Neuronal stem cell (in vitro differentiated cells): ENCODE measurements at regions not wholly inside any gene's neighbourhood (a gene's known extent, or its start where the extent isn't known, plus 50 kb on each side); places are given as distances from the start of the nearest gene placed in this dataset.
A peak's percentile ranks its signal among the peaks of the same experiment; 100 is the strongest.

Experiments used
- DNase-seq: peaks from one replicate; pipeline ENCODE4 v3.0.0-alpha.2; 2013; ENCODE audit warnings: low spot score
- H2AFZ ChIP-seq: one replicate; pipeline ENCODE4 v1.6.1; 2013; ENCODE audit warnings: mild to moderate bottlenecking, low read length, inconsistent platforms
- H2AK5ac ChIP-seq: 2 replicates; pipeline ENCODE4 v1.6.1; 2013; ENCODE audit warnings: low read depth, mild to moderate bottlenecking, inconsistent platforms, low read length, moderate library complexity, mixed read lengths
- H2BK120ac ChIP-seq: 2 replicates; pipeline ENCODE4 v1.6.1; 2013; ENCODE audit warnings: low read depth, mild to moderate bottlenecking, inconsistent platforms, low read length, moderate library complexity, mixed read lengths
- H2BK12ac ChIP-seq: one replicate; pipeline ENCODE4 v1.6.1; 2013; ENCODE audit warnings: low read length, inconsistent platforms
- H2BK15ac ChIP-seq: 2 replicates; pipeline ENCODE4 v1.6.1; 2013; ENCODE audit warnings: mild to moderate bottlenecking, low read length, inconsistent platforms, mixed read lengths
- H2BK5ac ChIP-seq: one replicate; pipeline ENCODE4 v1.6.1; 2013; ENCODE audit warnings: inconsistent platforms, mild to moderate bottlenecking, low read length, moderate library complexity
- H3K14ac ChIP-seq: one replicate; pipeline ENCODE4 v1.6.1; 2013; ENCODE audit warnings: low read length, inconsistent platforms
- H3K18ac ChIP-seq: 2 replicates; pipeline ENCODE4 v1.6.1; 2013; ENCODE audit warnings: low read length, inconsistent platforms
- H3K23ac ChIP-seq: 2 replicates; pipeline ENCODE4 v1.6.1; 2013; ENCODE audit warnings: low read depth, mild to moderate bottlenecking, mixed read lengths, low read length, inconsistent platforms; ENCODE audit not compliant: poor library complexity
- H3K27ac ChIP-seq: replicated peaks from 3 replicates; pipeline ENCODE4 v1.5.1; 2013; ENCODE audit warnings: low read length, inconsistent platforms
- H3K27me3 ChIP-seq, 3 experiments: 2 replicates each; pipeline ENCODE4 v1.6.1; 2013; ENCODE audit warnings: low read length in 3 of 3, mild to moderate bottlenecking in 2 of 3, inconsistent platforms in 1 of 3, low read depth in 1 of 3, mixed read lengths in 1 of 3, moderate library complexity in 1 of 3; ENCODE audit not compliant: control insufficient read depth in 3 of 3, insufficient read depth in 3 of 3
- H3K36me3 ChIP-seq, 2 donors: replicated peaks in 1 of 2; 2 replicates each; pipeline ENCODE4 v1.6.1; 2013; ENCODE audit warnings: low read length in 2 of 2; ENCODE audit not compliant: control insufficient read depth in 2 of 2, insufficient read depth in 2 of 2
- H3K4ac ChIP-seq: 2 replicates; pipeline ENCODE4 v1.6.1; 2013; ENCODE audit warnings: inconsistent platforms, mild to moderate bottlenecking, low read length, moderate library complexity
- H3K4me1 ChIP-seq, 2 donors: 1 replicate in 1 of 2; 2 replicates in 1 of 2; pipeline ENCODE4 v1.6.1; 2013; ENCODE audit warnings: low read length in 2 of 2, low read depth in 1 of 2; ENCODE audit not compliant: control insufficient read depth in 2 of 2, insufficient read depth in 1 of 2
- H3K4me2 ChIP-seq: one replicate; pipeline ENCODE4 v1.6.1; 2013; ENCODE audit warnings: mild to moderate bottlenecking, low read length, inconsistent platforms; ENCODE audit not compliant: insufficient read depth, poor library complexity, severe bottlenecking
- H3K4me3 ChIP-seq, 2 donors: 2 replicates each; pipeline ENCODE4 v1.5.1; 2013; ENCODE audit warnings: low read length in 2 of 2, mild to moderate bottlenecking in 2 of 2, inconsistent platforms in 1 of 2, moderate library complexity in 1 of 2
- H3K79me1 ChIP-seq: one replicate; pipeline ENCODE4 v1.6.1; 2013; ENCODE audit warnings: low read depth, mild to moderate bottlenecking, inconsistent platforms, low read length, moderate library complexity
- H3K9ac ChIP-seq: one replicate; pipeline ENCODE4 v1.6.1; 2013; ENCODE audit warnings: mild to moderate bottlenecking, low read depth, low read length, inconsistent platforms; ENCODE audit not compliant: poor library complexity
- H3K9me3 ChIP-seq, 2 donors: replicated peaks in 1 of 2; 2 replicates each; pipeline versions ENCODE3 to v1.6.1; 2013; ENCODE audit warnings: low read length in 2 of 2, mild to moderate bottlenecking in 2 of 2, inconsistent platforms in 1 of 2, low read depth in 1 of 2, mixed read lengths in 1 of 2, moderate library complexity in 1 of 2; ENCODE audit not compliant: control insufficient read depth in 2 of 2, insufficient read depth in 1 of 2
- H4K8ac ChIP-seq: one replicate; pipeline ENCODE4 v1.6.1; 2013; ENCODE audit warnings: low read depth, mild to moderate bottlenecking, inconsistent platforms, low read length, moderate library complexity
- H4K91ac ChIP-seq: one replicate; pipeline ENCODE4 v1.6.1; 2013; ENCODE audit warnings: low read length, low read depth, mild to moderate bottlenecking, inconsistent platforms; ENCODE audit not compliant: poor library complexity
- WGBS, 2 donors: extraction: QIAGEN DNeasy Blood & Tissue Kit; methylation state at CpG; one replicate each; pipeline ENCODE4 v1.1.7; 2013; ENCODE audit warnings: missing lambda C conversion rate in 2 of 2, mixed read lengths in 1 of 2; ENCODE audit not compliant: insufficient read length in 2 of 2, insufficient replicate concordance in 1 of 2; ENCODE audit errors: extremely low coverage in 2 of 2; 5-methylcytosine and 5-hydroxymethylcytosine counted together

GRCh38 chr6:94424692-94425091 is 1005.3 kb upstream of the EPHA7 start:
- H3K18ac ChIP-seq = no peak overlapping the region
- no peak overlapping the region for H3K27ac ChIP-seq
- H2BK5ac ChIP-seq = no peak overlapping the region
- H3K4ac ChIP-seq = no peak overlapping the region
- no peak overlapping the region for H3K4me2 ChIP-seq
- no peaks in the 10 kb centered on the region for H3K79me1 ChIP-seq
- H3K27me3 ChIP-seq = no peaks in the 10 kb centered on the region
- H2AFZ ChIP-seq = no peak overlapping the region
- DNase-seq = no peak
- H2BK15ac ChIP-seq = no peak overlapping the region
- H3K23ac ChIP-seq = no peak overlapping the region
- H2BK12ac ChIP-seq = no peak overlapping the region
- no peaks in the 10 kb centered on the region for H3K9me3 ChIP-seq
- no peak overlapping the region for H4K91ac ChIP-seq
- H4K8ac ChIP-seq = no peak overlapping the region
- H2BK120ac ChIP-seq = no peak overlapping the region
- H3K4me1 ChIP-seq = no peaks in the 10 kb centered on the region
- no peaks in the 10 kb centered on the region for H3K36me3 ChIP-seq
- H3K9ac ChIP-seq = no peak overlapping the region
- no peak overlapping the region for H3K4me3 ChIP-seq
- H3K14ac ChIP-seq = no peak overlapping the region
- no peak overlapping the region for H2AK5ac ChIP-seq

- no peak overlapping the region for H2AFZ ChIP-seq
- H3K4ac ChIP-seq = no peak overlapping the region
- H3K14ac ChIP-seq = no peak overlapping the region
- H2BK15ac ChIP-seq = no peak overlapping the region
- H4K8ac ChIP-seq = no peak overlapping the region
- H3K23ac ChIP-seq = no peak overlapping the region
- peaks cover 2 to 8% of the 10 kb centered on the region in 2 donors for H3K4me1 ChIP-seq
- no peak overlapping the region for H4K91ac ChIP-seq
- H2AK5ac ChIP-seq = no peak overlapping the region
- H3K79me1 ChIP-seq = no peaks in the 10 kb centered on the region
- DNase-seq = no peak
- H2BK120ac ChIP-seq = no peak overlapping the region
- H3K9me3 ChIP-seq = no peaks in the 10 kb centered on the region
- no peak overlapping the region for H2BK5ac ChIP-seq
- no peak overlapping the region for H3K4me2 ChIP-seq
- H2BK12ac ChIP-seq = no peak overlapping the region
- no peak overlapping the region for H3K27ac ChIP-seq
- no peak overlapping the region for H3K4me3 ChIP-seq
- H3K9ac ChIP-seq = no peak overlapping the region
- no peak overlapping the region for H3K18ac ChIP-seq
- no peaks in the 10 kb centered on the region for H3K27me3 ChIP-seq
- no peaks in the 10 kb centered on the region for H3K36me3 ChIP-seq
- WGBS, 2 donors = no CpG with 5 or more reads among the region's 1 CpG
Measured at GRCh38 chr6:94417363-94417762, 998.0 kb upstream of the EPHA7 start.

- no CpG with 5 or more reads among the region's 1 CpG for WGBS, 2 donors
- Histone ChIP-seq H4K8ac (no peak overlapping the region), H3K27ac (no peak overlapping the region)
Measured at GRCh38 chr6:94414041-94414440, 994.7 kb upstream of the EPHA7 start.

GRCh38 chr6:94401311-94401710 is 982.0 kb upstream of the EPHA7 start:
- Histone ChIP-seq H3K14ac (no peak overlapping the region), H3K27me3 (no peaks in the 10 kb centered on the region), H3K18ac (no peak overlapping the region), H3K4me3 (no peak overlapping the region), H2BK12ac (no peak overlapping the region), H4K8ac (no peak overlapping the region), H2AK5ac (no peak overlapping the region), H3K4me2 (no peak overlapping the region), H3K27ac (no peak overlapping the region), H3K9ac (no peak overlapping the region), H2AFZ (no peak overlapping the region), H2BK5ac (no peak overlapping the region), H3K9me3 (no peaks in the 10 kb centered on the region), H2BK120ac (no peak overlapping the region), H2BK15ac (no peak overlapping the region), H3K79me1 (no peaks in the 10 kb centered on the region), H3K4ac (no peak overlapping the region), H4K91ac (no peak overlapping the region), H3K23ac (no peak overlapping the region), H3K36me3 (no peaks in the 10 kb centered on the region), H3K4me1 (no peaks in the 10 kb centered on the region)
- WGBS, 2 donors = no CpG with 5 or more reads among the region's 3 CpGs
- no peak for DNase-seq

More at GRCh38 chr6:94414041-94414440, 994.7 kb upstream of the EPHA7 start:
- Histone ChIP-seq H3K4me3 (no peak overlapping the region), H2BK120ac (no peak overlapping the region), H3K23ac (no peak overlapping the region), H2AK5ac (no peak overlapping the region), H4K91ac (no peak overlapping the region), H3K9me3 (no peaks in the 10 kb centered on the region), H3K4me2 (no peak overlapping the region), H3K14ac (no peak overlapping the region), H3K79me1 (no peaks in the 10 kb centered on the region), H2BK15ac (no peak overlapping the region), H2BK5ac (no peak overlapping the region), H3K9ac (no peak overlapping the region), H2AFZ (peak overlapping the region; percentile 50), H3K4ac (no peak overlapping the region), H3K18ac (no peak overlapping the region), H3K36me3 (no peaks in the 10 kb centered on the region), H3K4me1 (peaks cover 2 to 8% of the 10 kb centered on the region in 2 donors), H2BK12ac (no peak overlapping the region), H3K27me3 (no peaks in the 10 kb centered on the region)
- DNase-seq = peak; percentile 23
